ENCODE measurements at regions not wholly inside any gene's neighbourhood (a gene's known extent, or its start where the extent isn't known, plus 50 kb on each side); places are given as distances from the start of the nearest gene placed in this dataset.
"Not testable (repeated sequence)": the region's sequence is repeated elsewhere in the genome, so short reads cannot be mapped to it uniquely, and the experiment has no call there.

- DNase-seq (ENCODE audit: low read depth in 4 of 4, low spot score in 3 of 4): no peak
These were observed 778.0 kb upstream of the NECTIN3 start for GRCh38 chr3:110293660-110294059.

- no peak for DNase-seq (ENCODE audit: low read depth in 4 of 4, low spot score in 3 of 4)
These were observed 774.7 kb upstream of the NECTIN3 start for GRCh38 chr3:110296885-110297284.

GRCh38 chr3:110301781-110302180 lies 769.8 kb upstream of the NECTIN3 start:
- DNase-seq (ENCODE audit: low read depth in 4 of 4, low spot score in 3 of 4): no peak

- no peak for DNase-seq (ENCODE audit: low read depth in 4 of 4, low spot score in 3 of 4)
These were observed 764.4 kb upstream of the NECTIN3 start for GRCh38 chr3:110307065-110307809.

DNA sequence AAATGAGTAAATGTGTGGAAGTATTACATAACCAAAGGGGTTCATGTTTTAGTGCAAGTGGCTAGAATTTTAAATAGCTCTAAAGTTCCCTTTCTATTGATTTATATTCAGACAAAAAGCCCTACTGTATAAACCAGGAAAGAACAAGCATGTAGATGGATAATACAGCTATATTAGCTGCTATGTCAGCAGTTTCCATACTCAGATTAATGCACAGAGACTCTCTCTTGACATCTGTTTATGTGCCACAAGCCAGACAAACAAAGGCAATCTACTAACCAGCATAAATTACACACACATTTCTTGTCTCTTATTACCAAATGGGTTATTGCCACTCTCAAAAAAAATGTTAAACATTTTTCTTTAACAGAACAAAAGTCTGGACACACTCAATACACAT lies 760.1 kb upstream of the NECTIN3 start:
- no peak for DNase-seq (ENCODE audit: low read depth in 4 of 4, low spot score in 3 of 4)

GRCh38 chr3:110314512-110315114 lies 757.0 kb upstream of the NECTIN3 start:
- DNase-seq (ENCODE audit: low read depth in 4 of 4, low spot score in 3 of 4): peak; percentile 19 to 36 (median 26)

DNA sequence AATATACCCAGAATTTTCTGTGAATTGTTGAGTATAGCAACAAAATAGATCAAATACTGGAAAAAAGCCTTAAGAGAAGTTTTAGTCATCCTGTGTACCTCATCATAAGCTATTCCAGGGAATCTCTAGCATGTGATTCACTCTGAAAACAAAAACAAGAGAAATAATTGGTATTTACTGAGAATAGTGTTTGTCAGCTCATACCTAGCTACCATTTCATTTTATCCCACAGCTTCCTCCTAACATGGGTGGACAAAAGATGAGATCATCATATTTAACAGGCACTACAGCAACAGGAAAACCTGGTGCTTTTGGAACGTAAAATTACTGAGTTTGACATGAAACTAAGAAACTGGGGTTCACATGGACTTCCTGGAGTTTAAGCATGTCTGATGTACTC lies 753.5 kb upstream of the NECTIN3 start:
- DNase-seq (ENCODE audit: low read depth in 4 of 4, low spot score in 3 of 4): no peak

- DNase-seq (ENCODE audit: low read depth in 4 of 4, low spot score in 3 of 4): no peak
These were observed 748.3 kb upstream of the NECTIN3 start for GRCh38 chr3:110323349-110323748.

DNA sequence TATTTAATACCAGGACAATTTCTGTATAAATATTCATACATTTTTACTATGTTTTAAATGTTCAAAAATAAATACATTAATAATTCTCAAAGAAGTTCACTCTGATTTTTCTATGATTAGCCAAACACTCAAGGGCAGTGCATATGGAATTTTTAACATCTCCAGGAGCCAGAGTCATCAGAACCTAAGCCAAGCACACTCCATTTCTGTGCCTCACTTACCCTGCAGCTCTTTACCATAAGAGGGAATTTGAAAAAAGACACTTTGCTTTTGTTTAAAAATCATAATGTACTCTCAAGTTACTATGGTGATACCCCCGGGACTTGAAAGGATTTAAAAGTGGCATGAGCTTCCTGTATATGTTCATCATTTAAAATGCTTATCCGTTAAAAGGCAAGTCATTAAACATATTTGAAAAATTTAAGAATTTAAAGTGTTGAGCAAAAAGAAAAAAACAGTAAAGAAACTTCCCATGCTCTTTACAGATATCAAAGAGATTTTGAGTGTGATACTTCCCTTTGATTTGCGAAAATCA lies 747.4 kb upstream of the NECTIN3 start:
- DNase-seq (ENCODE audit: low read depth in 4 of 4, low spot score in 3 of 4): no peak

DNA sequence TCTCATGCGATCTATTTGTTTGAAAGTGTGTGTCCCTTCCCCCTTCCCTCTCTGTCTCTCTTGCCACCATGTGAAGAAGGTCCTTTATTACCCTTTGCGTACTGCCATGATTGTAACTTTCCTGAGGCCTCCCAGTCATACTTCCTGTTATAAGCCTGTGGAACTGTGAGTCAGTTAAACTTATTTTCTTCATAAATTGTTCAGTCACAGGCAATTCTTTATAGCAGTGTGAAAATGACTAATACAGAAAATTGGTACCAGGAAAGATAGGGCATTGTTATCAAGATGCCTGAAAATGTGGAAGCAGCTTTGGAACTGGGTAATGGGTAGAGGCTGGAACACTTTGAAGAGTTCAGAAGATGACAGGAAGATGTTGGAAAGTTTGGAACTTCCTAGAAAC lies 743.7 kb upstream of the NECTIN3 start:
- DNase-seq (ENCODE audit: low read depth in 4 of 4, low spot score in 3 of 4): no peak

- DNase-seq (ENCODE audit: low read depth in 4 of 4, low spot score in 3 of 4): not testable (repeated sequence)
These were observed 740.1 kb upstream of the NECTIN3 start for GRCh38 chr3:110331562-110331961.

- no peak for DNase-seq (ENCODE audit: low read depth in 4 of 4, low spot score in 3 of 4)
These were observed 739.0 kb upstream of the NECTIN3 start for GRCh38 chr3:110332629-110333028.

DNA sequence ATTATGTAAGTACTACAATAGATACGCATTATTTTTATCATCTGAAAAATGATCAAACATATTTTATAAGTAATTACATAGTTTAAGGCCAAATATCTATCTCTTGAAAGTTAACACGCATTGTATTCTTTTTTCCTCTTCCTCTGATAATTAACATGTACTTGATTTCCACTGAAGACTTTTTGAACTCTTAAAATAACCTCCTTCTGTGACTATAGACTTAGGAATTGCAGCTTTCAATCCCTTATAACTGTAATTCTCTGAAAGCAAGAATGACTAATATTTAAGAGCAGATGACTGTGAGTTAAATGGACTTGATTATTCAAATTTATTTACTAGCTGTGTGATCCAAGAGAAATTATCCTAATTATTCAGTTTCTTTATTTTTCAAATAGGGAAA lies 730.6 kb upstream of the NECTIN3 start:
- DNase-seq (ENCODE audit: low read depth in 4 of 4, low spot score in 3 of 4): no peak

GRCh38 chr3:110343376-110343775 lies 728.2 kb upstream of the NECTIN3 start:
- DNase-seq (ENCODE audit: low read depth in 4 of 4, low spot score in 3 of 4): no peak

DNA sequence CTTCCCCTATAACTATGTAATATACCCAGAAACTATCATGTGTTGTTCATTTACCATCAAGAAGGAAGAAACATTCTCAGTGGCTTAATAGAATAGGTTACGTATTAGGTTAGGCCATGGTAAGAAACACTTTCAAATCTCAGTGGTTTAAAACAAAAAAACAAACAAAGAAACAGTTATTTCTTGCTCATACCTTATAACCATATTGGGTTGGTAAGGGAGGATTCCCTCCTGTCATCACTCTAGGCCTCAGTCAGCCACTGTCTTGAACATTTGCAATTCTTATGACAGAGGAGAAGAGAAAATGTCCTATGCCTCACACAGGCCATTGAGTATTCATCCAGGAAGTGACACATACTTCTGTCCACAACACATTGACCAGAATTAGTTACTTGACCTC lies 727.7 kb upstream of the NECTIN3 start:
- no peak for DNase-seq (ENCODE audit: low read depth in 4 of 4, low spot score in 3 of 4)

GRCh38 chr3:110344487-110344886 lies 727.1 kb upstream of the NECTIN3 start:
- no peak for DNase-seq (ENCODE audit: low read depth in 4 of 4, low spot score in 3 of 4)

DNA sequence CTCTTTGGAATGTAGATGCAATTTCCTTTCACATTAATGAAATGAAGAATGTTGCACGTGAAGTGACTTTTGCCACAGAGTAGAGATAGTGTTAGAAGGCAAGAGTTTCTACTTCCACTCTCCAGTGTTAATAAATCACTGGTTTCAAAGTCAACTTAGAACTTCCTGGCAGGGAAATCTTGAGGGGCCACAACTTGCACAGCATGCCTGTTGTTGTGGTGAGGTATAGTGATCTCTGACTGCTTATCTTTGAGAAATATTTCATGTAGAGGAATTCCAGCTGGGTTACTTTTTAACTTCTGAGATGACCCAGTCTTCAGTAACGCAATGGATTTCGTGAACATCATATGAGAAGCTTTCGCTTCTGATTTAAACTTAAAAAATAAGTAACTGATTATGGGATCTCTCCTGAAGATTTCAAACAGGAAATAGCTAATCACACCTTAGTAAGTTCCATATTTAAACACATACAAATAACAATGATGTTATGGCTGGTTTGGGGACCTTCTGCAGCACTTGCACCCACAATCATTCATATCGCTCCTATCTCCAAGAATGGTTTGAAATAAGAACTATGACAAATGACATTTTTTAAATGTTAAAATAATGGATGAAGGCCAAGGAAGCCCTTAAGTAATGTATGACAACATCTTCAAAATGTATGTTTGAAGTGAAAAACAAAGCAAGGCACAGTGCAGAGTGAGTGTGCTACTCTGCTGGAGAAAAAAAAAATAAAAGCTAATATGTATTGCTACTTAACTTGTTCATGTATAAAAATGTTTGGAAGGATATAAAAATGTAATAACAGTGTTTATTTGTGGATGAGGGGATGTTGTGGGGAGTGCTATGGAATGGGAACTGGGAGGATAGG lies 726.5 kb upstream of the NECTIN3 start:
- peak in 3 of 4 donors; percentile 5 to 12 (median 5) for DNase-seq (ENCODE audit: low read depth in 4 of 4, low spot score in 3 of 4)

GRCh38 chr3:110349295-110349694 lies 722.3 kb upstream of the NECTIN3 start:
- no peak for DNase-seq (ENCODE audit: low read depth in 4 of 4, low spot score in 3 of 4)

DNA sequence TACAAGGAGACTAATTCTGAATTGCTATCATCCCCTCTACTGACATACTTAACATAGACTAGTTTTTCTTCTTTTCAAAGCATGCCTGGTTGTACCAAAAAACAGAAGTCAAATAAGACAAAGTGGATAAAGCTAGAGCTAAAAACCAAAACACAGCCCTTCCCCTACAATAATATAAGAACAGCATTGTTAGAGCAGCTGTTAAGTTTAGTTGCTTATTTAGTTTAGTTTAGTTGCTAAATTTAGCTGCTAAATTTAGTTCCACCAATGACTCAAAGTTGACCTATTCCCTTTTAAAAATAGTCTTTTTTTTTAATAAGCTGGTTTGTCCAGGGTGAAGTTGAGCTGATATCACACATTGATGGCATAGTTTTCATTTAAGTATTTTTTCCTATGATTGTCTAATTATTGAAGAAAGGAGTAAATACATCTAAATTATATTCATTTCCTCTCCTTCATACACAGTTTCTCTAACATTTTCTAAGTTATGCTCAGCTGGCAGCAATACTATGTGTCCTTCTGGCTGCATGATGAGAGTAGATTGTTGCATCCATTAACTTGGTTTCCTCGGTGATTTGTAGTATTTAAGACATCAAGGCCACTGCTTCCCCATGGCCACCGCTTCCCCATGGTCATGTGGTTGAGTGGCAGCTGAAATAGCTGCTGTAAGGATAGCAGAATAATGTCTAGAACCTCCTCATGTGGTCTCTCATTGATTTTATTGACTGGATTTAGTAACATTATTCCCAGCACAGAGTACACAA lies 718.6 kb upstream of the NECTIN3 start:
- DNase-seq (ENCODE audit: low read depth in 4 of 4, low spot score in 3 of 4): no peak

GRCh38 chr3:110362751-110363150 lies 708.9 kb upstream of the NECTIN3 start:
- DNase-seq (ENCODE audit: low read depth in 4 of 4, low spot score in 3 of 4): no peak

Data from right renal pelvis (tissue), 4 donors.